Lung (tissue), 11 donors: ENCODE measurements at regions not wholly inside any gene's neighbourhood (a gene's known extent, or its start where the extent isn't known, plus 50 kb on each side); places are given as distances from the start of the nearest gene placed in this dataset.
"Not testable (repeated sequence)": the region's sequence is repeated elsewhere in the genome, so short reads cannot be mapped to it uniquely, and the experiment has no call there.

Source experiments
- ATAC-seq: fragments of 200-7000 bp; cut with Tn5 transposase; one replicate; pipeline ENCODE4 v1.9.1; 2020; ENCODE audit warnings: moderate number of reproducible peaks; ENCODE audit not compliant: insufficient read depth, low FRiP score
- DNase-seq, 3 donors: peaks; one replicate each; pipeline ENCODE4 v3.0.0-alpha.2; 2013 to 2017
- H3K27ac ChIP-seq, 2 donors: one replicate each; pipeline ENCODE4 v1.5.1; 2013; ENCODE audit warnings: mild to moderate bottlenecking in 2 of 2, moderate library complexity in 2 of 2, control low read depth in 1 of 2, inconsistent platforms in 1 of 2, low read depth in 1 of 2, low read length in 1 of 2
- H3K27me3 ChIP-seq, 3 donors: one replicate each; pipeline ENCODE4 v1.5.1; 2013; ENCODE audit warnings: low read length in 2 of 3; ENCODE audit not compliant: control insufficient read depth in 3 of 3, insufficient read depth in 3 of 3
- H3K36me3 ChIP-seq, 4 donors: one replicate each; pipeline ENCODE4 v1.5.1; 2013; ENCODE audit warnings: low read length in 4 of 4, mild to moderate bottlenecking in 1 of 4, moderate library complexity in 1 of 4; ENCODE audit not compliant: control insufficient read depth in 4 of 4, insufficient read depth in 4 of 4
- H3K4me1 ChIP-seq, 5 donors: one replicate each; pipeline ENCODE4 v1.5.1; 2013; ENCODE audit warnings: low read length in 5 of 5, mild to moderate bottlenecking in 2 of 5, moderate library complexity in 1 of 5; ENCODE audit not compliant: control insufficient read depth in 5 of 5, insufficient read depth in 5 of 5
- H3K4me3 ChIP-seq: one replicate; pipeline ENCODE4 v1.5.1; 2013; ENCODE audit warnings: mild to moderate bottlenecking, control low read depth, moderate library complexity
- H3K9ac ChIP-seq, 2 donors: one replicate each; pipeline ENCODE4 v1.5.1; 2013; ENCODE audit warnings: low read length in 2 of 2, control low read depth in 1 of 2; ENCODE audit not compliant: insufficient read depth in 1 of 2
- H3K9me3 ChIP-seq, 4 donors: one replicate each; pipeline ENCODE4 v1.5.1; 2013; ENCODE audit warnings: low read length in 3 of 4, mild to moderate bottlenecking in 1 of 4, moderate library complexity in 1 of 4; ENCODE audit not compliant: control insufficient read depth in 4 of 4, insufficient read depth in 3 of 4
- CTCF ChIP-seq: IDR thresholded peaks from 2 replicates; pipeline ENCODE4 v1.5.1; 2012; ENCODE audit warnings: mild to moderate bottlenecking; ENCODE audit errors: control extremely low read depth, extremely low read depth
- WGBS, 2 donors: extraction: QIAGEN DNeasy Blood & Tissue Kit; methylation state at CpG; one replicate each; pipeline ENCODE4 v1.1.7; 2013; 5-methylcytosine and 5-hydroxymethylcytosine counted together
- donor health status: control.
- donor health status: control.
- donor health status: Bipolar disorder and iron deficiency.
- donor health status: healthy.
- donor health status: DM: yes; HTN: yes; CAD: no.

GRCh38 chr3:18529631-18530030 lies 104.5 kb upstream of the SATB1 start:
- no peak for TF ChIP-seq CTCF
- Histone ChIP-seq H3K4me3 (no peak overlapping the region), H3K27me3 (no peaks in the 10 kb centered on the region), H3K27ac (no peak overlapping the region), H3K4me1 (no peaks in the 10 kb centered on the region), H3K9me3 (peaks cover 0 to 5% (median 2%) of the 10 kb centered on the region in 4 donors), H3K9ac (no peak overlapping the region), H3K36me3 (no peaks in the 10 kb centered on the region)
- ATAC-seq (no peak), DNase-seq (no peak)
- WGBS, 2 donors, result 78 to 80% methylated on average over 1 of the region's 1 CpG

GRCh38 chr3:18527691-18528090 lies 102.6 kb upstream of the SATB1 start:
- Histone ChIP-seq H3K4me3 (no peak overlapping the region), H3K9me3 (peaks cover 0 to 5% (median 2%) of the 10 kb centered on the region in 4 donors), H3K27me3 (no peaks in the 10 kb centered on the region), H3K9ac (no peak overlapping the region), H3K36me3 (no peaks in the 10 kb centered on the region), H3K27ac (no peak overlapping the region), H3K4me1 (no peaks in the 10 kb centered on the region)
- ATAC-seq, result no peak
- TF ChIP-seq CTCF, result no peak
- no peak for DNase-seq

- peaks cover 0 to 5% (median 2%) of the 10 kb centered on the region in 4 donors for H3K9me3 ChIP-seq
- H3K27me3 ChIP-seq, result no peaks in the 10 kb centered on the region
- H3K4me1 ChIP-seq, result no peaks in the 10 kb centered on the region
- no peak overlapping the region for H3K4me3 ChIP-seq
- H3K27ac ChIP-seq, result no peak overlapping the region
- no peaks in the 10 kb centered on the region for H3K36me3 ChIP-seq
- DNase-seq (no peak), ATAC-seq (no peak)
- TF ChIP-seq CTCF, result no peak
- no peak overlapping the region for H3K9ac ChIP-seq
These were observed 101.5 kb upstream of the SATB1 start for GRCh38 chr3:18526667-18527066.

GRCh38 chr3:18516170-18516569 lies 91.0 kb upstream of the SATB1 start:
- not testable (repeated sequence) for H3K36me3 ChIP-seq, ATAC-seq, H3K9ac ChIP-seq, H3K4me3 ChIP-seq, H3K27ac ChIP-seq, H3K27me3 ChIP-seq, H3K4me1 ChIP-seq, DNase-seq, H3K9me3 ChIP-seq
- WGBS, 2 donors, result 88 to 95% methylated on average over 15 to 18 of the region's 19 CpGs
